SK-N-SH treated with all-trans-retinoic acid at 6 μM for 48 hours (cell line): ENCODE measurements at regions not wholly inside any gene's neighbourhood (a gene's known extent, or its start where the extent isn't known, plus 50 kb on each side); places are given as distances from the start of the nearest gene placed in this dataset.

ENCODE experiments used
- ATAC-seq: fragments of 200-7000 bp; cut with Tn5 transposase; 3 replicates; pipeline ENCODE4 v1.9.1; 2020; ENCODE audit warnings: mild to moderate bottlenecking, moderate library complexity
- BACH2 ChIP-seq: fragments of 250-450 bp; sonication (Bioruptor Pico); IDR thresholded peaks from 2 replicates; pipeline ENCODE4 v1.9.0; 2021; ENCODE audit warnings: mild to moderate bottlenecking, borderline replicate concordance
- CREB5 ChIP-seq: fragments of 250-450 bp; sonication (Bioruptor Pico); IDR thresholded peaks from 2 replicates; pipeline ENCODE4 v1.5.1; 2020; ENCODE audit warnings: low read depth, mild to moderate bottlenecking, moderate library complexity
- CSDC2 ChIP-seq: fragments of 250-450 bp; sonication (Bioruptor Pico); IDR thresholded peaks from 2 replicates; pipeline ENCODE4 v1.5.0; 2020; ENCODE audit warnings: mild to moderate bottlenecking, moderate library complexity
- CSRNP3 ChIP-seq: fragments of 250-450 bp; sonication (Bioruptor Pico); IDR thresholded peaks from 2 replicates; pipeline ENCODE4 v1.5.1; 2021; ENCODE audit warnings: mild to moderate bottlenecking, moderate library complexity
- ESRRG ChIP-seq: fragments of 250-450 bp; sonication (Bioruptor Pico); IDR thresholded peaks from 2 replicates; pipeline ENCODE4 v1.6.1; 2021; ENCODE audit warnings: mild to moderate bottlenecking
- ISL1 ChIP-seq: fragments of 250-450 bp; sonication (Bioruptor Pico); IDR thresholded peaks from 2 replicates; pipeline ENCODE4 v2.1.2; 2022; ENCODE audit warnings: mild to moderate bottlenecking, moderate library complexity
- PATZ1 ChIP-seq: fragments of 250-450 bp; sonication (Bioruptor Pico); IDR thresholded peaks from 2 replicates; pipeline ENCODE4 v1.8.0; 2020; ENCODE audit warnings: mild to moderate bottlenecking, moderate library complexity, borderline replicate concordance
- POU6F1 ChIP-seq: fragments of 250-450 bp; sonication (Bioruptor Pico); IDR thresholded peaks from 2 replicates; pipeline ENCODE4 v1.8.0; 2021; ENCODE audit warnings: low read depth, mild to moderate bottlenecking, moderate library complexity, borderline replicate concordance
- PPARA ChIP-seq: fragments of 250-450 bp; sonication (Bioruptor Pico); IDR thresholded peaks from 2 replicates; pipeline ENCODE4 v1.5.0; 2020; ENCODE audit warnings: mild to moderate bottlenecking, borderline replicate concordance
- RARB ChIP-seq: fragments of 250-450 bp; sonication (Bioruptor Pico); IDR thresholded peaks from 2 replicates; pipeline ENCODE4 v1.8.0; 2021; ENCODE audit warnings: mild to moderate bottlenecking, moderate library complexity
- TCF4 ChIP-seq: fragments of 250-450 bp; sonication (Bioruptor Pico); IDR thresholded peaks from 2 replicates; pipeline ENCODE4 v1.8.0; 2021; ENCODE audit warnings: mild to moderate bottlenecking, moderate library complexity, borderline replicate concordance
- TOX ChIP-seq: fragments of 250-450 bp; sonication (Bioruptor Pico); IDR thresholded peaks from 2 replicates; pipeline ENCODE4 v1.8.0; 2021; ENCODE audit warnings: mild to moderate bottlenecking, moderate library complexity, borderline replicate concordance
- TSHZ2 ChIP-seq: fragments of 250-450 bp; sonication (Bioruptor Pico); IDR thresholded peaks from 2 replicates; pipeline ENCODE4 v1.5.0; 2020; ENCODE audit warnings: mild to moderate bottlenecking, moderate library complexity
- ZC3H10 ChIP-seq: fragments of 250-450 bp; sonication (Bioruptor Pico); IDR thresholded peaks from 2 replicates; pipeline ENCODE4 v1.5.1; 2021; ENCODE audit warnings: mild to moderate bottlenecking, moderate library complexity
- ZFP3 ChIP-seq: fragments of 250-450 bp; sonication (Bioruptor Pico); IDR thresholded peaks from 2 replicates; pipeline ENCODE4 v1.5.0; 2020; ENCODE audit warnings: mild to moderate bottlenecking, moderate library complexity
- ZFP30 ChIP-seq: fragments of 450-650 bp; formaldehyde crosslinking; IDR thresholded peaks from 2 replicates; pipeline ENCODE4 v1.5.0; 2022; ENCODE audit warnings: mild to moderate bottlenecking, moderate library complexity
- ZNF565 ChIP-seq: fragments of 450-650 bp; formaldehyde crosslinking; conservative IDR thresholded peaks from 2 replicates; pipeline ENCODE4 v1.5.0; 2020; ENCODE audit warnings: low read depth, mild to moderate bottlenecking, moderate library complexity
- ZNF70 ChIP-seq: fragments of 450-650 bp; formaldehyde crosslinking; IDR thresholded peaks from 2 replicates; pipeline ENCODE4 v1.5.0; 2020; ENCODE audit warnings: mild to moderate bottlenecking, moderate library complexity
- ZNF8 ChIP-seq: fragments of 450-650 bp; formaldehyde crosslinking; IDR thresholded peaks from 2 replicates; pipeline ENCODE4 v1.5.0; 2020; ENCODE audit warnings: mild to moderate bottlenecking, moderate library complexity

GRCh38 chr13:31947105-31947504 lies 84.5 kb upstream of the FRY start (continued):
- TF ChIP-seq TSHZ2 (no peak), ZFP3 (CRISPR knock-in tag) (no peak), ISL1 (CRISPR knock-in tag) (no peak), CSDC2 (no peak), ZFP30 (CRISPR knock-in tag) (no peak), TCF4 (CRISPR knock-in tag) (no peak), ZNF70 (CRISPR knock-in tag) (no peak), PPARA (CRISPR knock-in tag) (no peak), PATZ1 (no peak), CREB5 (no peak), ZNF8 (CRISPR knock-in tag) (no peak), ESRRG (CRISPR knock-in tag) (no peak)
- TF ChIP-seq, all 23 proteins: peak for 0

GRCh38 chr13:31947506-31947905 lies 84.1 kb upstream of the FRY start:
- TF ChIP-seq BACH2 (CRISPR knock-in tag) = no peak
- TF ChIP-seq ISL1 (CRISPR knock-in tag) = no peak
- TF ChIP-seq ZNF8 (CRISPR knock-in tag) = no peak
- TF ChIP-seq CSRNP3 (CRISPR knock-in tag) = no peak
- no peak for TF ChIP-seq TOX (CRISPR knock-in tag)
- TF ChIP-seq ZNF70 (CRISPR knock-in tag) = no peak
- TF ChIP-seq ZC3H10 (CRISPR knock-in tag) = no peak
- TF ChIP-seq PPARA (CRISPR knock-in tag) = no peak
- TF ChIP-seq CREB5 = no peak
- no peak for TF ChIP-seq TSHZ2
- TF ChIP-seq TCF4 (CRISPR knock-in tag) = no peak
- no peak for TF ChIP-seq ZFP3 (CRISPR knock-in tag)
- no peak for TF ChIP-seq ZNF565 (CRISPR knock-in tag)
- no peak for TF ChIP-seq RARB (CRISPR knock-in tag)
- no peak for TF ChIP-seq ZFP30 (CRISPR knock-in tag)
- no peak for TF ChIP-seq POU6F1 (CRISPR knock-in tag)
- no peak for TF ChIP-seq CSDC2
- TF ChIP-seq, all 23 proteins: peak for 0
- no peak for ATAC-seq
